HEK293 (cell line): ENCODE measurements at regions not wholly inside any gene's neighbourhood (a gene's known extent, or its start where the extent isn't known, plus 50 kb on each side); places are given as distances from the start of the nearest gene placed in this dataset.

Experiments used
- CTCF ChIA-PET: fragments of 350-600 bp; formaldehyde crosslinking; extraction: SDS; loops from one replicate; lab custom pipeline; 2021; ENCODE audit warnings: antibody characterized with exemption; lab: Yijun Ruan, JAX
- POLR2A ChIA-PET: fragments of 300-600 bp; formaldehyde crosslinking; extraction: SDS; loops from one replicate; lab custom pipeline; 2020; ENCODE audit warnings: antibody characterized with exemption, inconsistent platforms; lab: Yijun Ruan, JAX
- H3K27ac ChIP-seq: fragments of 200-500 bp; sonication (Bioruptor generic); 2 replicates; pipeline ENCODE4 v1.5.1; 2014; ENCODE audit warnings: low read depth, low read length, control low read depth, inconsistent platforms; ENCODE audit errors: extremely low read depth
- H3K36me3 ChIP-seq, 2 experiments: fragments of 200-500 bp in 1 of 2; sonication (Bioruptor generic) in 1 of 2; 1 replicate in 1 of 2; 2 replicates in 1 of 2; pipeline ENCODE4 v1.5.1; 2014 to 2017; ENCODE audit warnings: inconsistent platforms in 2 of 2, low read length in 2 of 2; ENCODE audit not compliant: control insufficient read depth in 2 of 2, insufficient read depth in 1 of 2
- H3K4me1 ChIP-seq: fragments of 200-500 bp; sonication (Bioruptor generic); 2 replicates; pipeline ENCODE4 v1.5.1; 2014; ENCODE audit warnings: mild to moderate bottlenecking, low read length, inconsistent platforms; ENCODE audit not compliant: control insufficient read depth, insufficient read depth
- H3K4me3 ChIP-seq: 2 replicates; pipeline ENCODE4 v1.5.1; 2011; ENCODE audit warnings: low read depth, mild to moderate bottlenecking, control low read depth, low read length, moderate library complexity
- H3K9me3 ChIP-seq: fragments of 200-500 bp; sonication (Bioruptor generic); 2 replicates; pipeline ENCODE4 v1.5.1; 2014; ENCODE audit warnings: low read depth, low read length, inconsistent platforms; ENCODE audit not compliant: control insufficient read depth, insufficient read depth
- BCL11B ChIP-seq: fragments of 450-650 bp; formaldehyde crosslinking; IDR thresholded peaks from 2 replicates; pipeline ENCODE4 v1.5.1; 2016; ENCODE audit warnings: low read depth, missing biosample characterization, missing genetic modification characterization
- KLF9 ChIP-seq: fragments of 450-650 bp; formaldehyde crosslinking; IDR thresholded peaks from 2 replicates; pipeline ENCODE4 v1.5.1; 2016; ENCODE audit warnings: missing biosample characterization, missing genetic modification characterization, low read depth
- ZNF140 ChIP-seq: fragments of 450-650 bp; formaldehyde crosslinking; IDR thresholded peaks from 2 replicates; pipeline ENCODE4 v1.5.1; 2016; ENCODE audit warnings: missing biosample characterization, missing genetic modification characterization
- ZNF350 ChIP-seq: fragments of 450-650 bp; formaldehyde crosslinking; IDR thresholded peaks from 2 replicates; pipeline ENCODE4 v1.5.0; 2017; ENCODE audit warnings: missing biosample characterization, mild to moderate bottlenecking, missing genetic modification characterization
- ZNF366 ChIP-seq: fragments of 450-650 bp; formaldehyde crosslinking; conservative IDR thresholded peaks from 2 replicates; pipeline ENCODE4 v1.5.1; 2016; ENCODE audit warnings: missing biosample characterization, missing genetic modification characterization
- ZNF423 ChIP-seq: fragments of 450-650 bp; formaldehyde crosslinking; IDR thresholded peaks from 2 replicates; pipeline ENCODE4 v1.5.1; 2016; ENCODE audit warnings: missing biosample characterization, missing genetic modification characterization
- ZNF544 ChIP-seq: fragments of 450-650 bp; formaldehyde crosslinking; IDR thresholded peaks from 2 replicates; pipeline ENCODE4 v1.5.0; 2017; ENCODE audit warnings: missing biosample characterization, missing genetic modification characterization
- ZNF548 ChIP-seq: fragments of 450-650 bp; formaldehyde crosslinking; IDR thresholded peaks from 2 replicates; pipeline ENCODE4 v1.5.1; 2016; ENCODE audit warnings: missing biosample characterization, missing genetic modification characterization
- ZNF624 ChIP-seq: fragments of 450-650 bp; formaldehyde crosslinking; IDR thresholded peaks from 2 replicates; pipeline ENCODE4 v1.5.1; 2017; ENCODE audit warnings: missing biosample characterization, missing genetic modification characterization
- ZNF645 ChIP-seq: fragments of 450-650 bp; formaldehyde crosslinking; IDR thresholded peaks from 2 replicates; pipeline ENCODE4; 2016; ENCODE audit warnings: missing biosample characterization, missing genetic modification characterization
- ZNF692 ChIP-seq: fragments of 450-650 bp; formaldehyde crosslinking; IDR thresholded peaks from 2 replicates; pipeline ENCODE4 v1.5.1; 2016; ENCODE audit warnings: missing biosample characterization, missing genetic modification characterization
- ZNF777 ChIP-seq: fragments of 450-650 bp; formaldehyde crosslinking; IDR thresholded peaks from 2 replicates; pipeline ENCODE4 v1.5.1; 2017; ENCODE audit warnings: missing biosample characterization, missing genetic modification characterization, borderline replicate concordance
- ZNF792 ChIP-seq: fragments of 450-650 bp; formaldehyde crosslinking; IDR thresholded peaks from 2 replicates; pipeline ENCODE4 v1.5.1; 2016; ENCODE audit warnings: missing biosample characterization, missing genetic modification characterization
- TF ChIP-seq, protein P1 (sequence below): fragments of 450-650 bp; formaldehyde crosslinking; IDR thresholded peaks from 2 replicates; pipeline ENCODE4 v1.5.1; 2016; ENCODE audit warnings: missing biosample characterization, missing genetic modification characterization, low read depth
- TF ChIP-seq, protein P2 (sequence below): fragments of 450-650 bp; formaldehyde crosslinking; IDR thresholded peaks from 2 replicates; pipeline ENCODE4 v1.5.1; 2017; ENCODE audit warnings: missing biosample characterization, missing genetic modification characterization
- TF ChIP-seq, protein P3 (sequence below): fragments of 450-650 bp; formaldehyde crosslinking; IDR thresholded peaks from 2 replicates; pipeline ENCODE4 v1.5.0; 2017; ENCODE audit warnings: missing biosample characterization, missing genetic modification characterization, borderline replicate concordance
- TF ChIP-seq, protein P4 (sequence below): fragments of 450-650 bp; formaldehyde crosslinking; IDR thresholded peaks from 2 replicates; pipeline ENCODE4 v1.5.1; 2017; ENCODE audit warnings: missing biosample characterization, missing genetic modification characterization
- TF ChIP-seq, protein P5 (sequence below): fragments of 450-650 bp; formaldehyde crosslinking; IDR thresholded peaks from 2 replicates; pipeline ENCODE4 v1.5.1; 2016; ENCODE audit warnings: missing biosample characterization, missing genetic modification characterization

DNA sequence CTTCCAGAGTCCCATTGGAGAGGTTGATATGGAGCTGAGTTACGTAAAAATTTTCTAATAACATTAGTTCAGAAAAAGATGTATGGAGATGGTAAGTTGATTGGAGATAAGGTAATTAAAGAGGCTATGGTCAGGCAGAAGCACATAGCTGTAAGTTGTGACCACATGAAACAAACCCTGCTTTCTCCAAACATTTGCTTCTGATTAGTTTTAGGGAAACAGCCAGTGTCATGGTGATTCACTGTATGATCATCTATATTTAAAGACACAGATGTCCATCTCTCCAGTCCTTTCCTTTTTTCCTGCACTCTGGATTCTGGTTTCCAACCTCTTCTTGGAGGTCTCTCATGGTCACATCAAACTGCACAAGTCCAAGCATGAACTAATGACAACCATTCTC lies 1550.8 kb upstream of the PIK3C3 start:
- ChIA-PET CTCF (no interaction called here), POLR2A (no interaction called here)
- H3K4me1 ChIP-seq = no peaks in the 10 kb centered on the region
- TF ChIP-seq ZNF792 = no peak
- no peak for TF ChIP-seq ZNF692 (tag by site-specific recombination)
- no peak for TF ChIP-seq ZNF140
- TF ChIP-seq, protein P1, sequence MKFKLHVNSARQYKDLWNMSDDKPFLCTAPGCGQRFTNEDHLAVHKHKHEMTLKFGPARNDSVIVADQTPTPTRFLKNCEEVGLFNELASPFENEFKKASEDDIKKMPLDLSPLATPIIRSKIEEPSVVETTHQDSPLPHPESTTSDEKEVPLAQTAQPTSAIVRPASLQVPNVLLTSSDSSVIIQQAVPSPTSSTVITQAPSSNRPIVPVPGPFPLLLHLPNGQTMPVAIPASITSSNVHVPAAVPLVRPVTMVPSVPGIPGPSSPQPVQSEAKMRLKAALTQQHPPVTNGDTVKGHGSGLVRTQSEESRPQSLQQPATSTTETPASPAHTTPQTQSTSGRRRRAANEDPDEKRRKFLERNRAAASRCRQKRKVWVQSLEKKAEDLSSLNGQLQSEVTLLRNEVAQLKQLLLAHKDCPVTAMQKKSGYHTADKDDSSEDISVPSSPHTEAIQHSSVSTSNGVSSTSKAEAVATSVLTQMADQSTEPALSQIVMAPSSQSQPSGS = no peak
- TF ChIP-seq KLF9 (tag by site-specific recombination) = no peak
- TF ChIP-seq ZNF423 = no peak
- TF ChIP-seq ZNF548 = no peak
- TF ChIP-seq ZNF350 = no peak
- no peak overlapping the region for H3K4me3 ChIP-seq
- no peaks in the 10 kb centered on the region for H3K36me3 ChIP-seq
- H3K27ac ChIP-seq = no peak overlapping the region
- H3K9me3 ChIP-seq = no peaks in the 10 kb centered on the region

- H3K27ac ChIP-seq = no peak overlapping the region
- no peaks in the 10 kb centered on the region for H3K4me1 ChIP-seq
- H3K4me3 ChIP-seq = no peak overlapping the region
- H3K9me3 ChIP-seq = no peaks in the 10 kb centered on the region
- CTCF ChIA-PET = no interaction called here
- POLR2A ChIA-PET = no interaction called here
- no peaks in the 10 kb centered on the region for H3K36me3 ChIP-seq
- TF ChIP-seq, protein P1 = no peak
- TF ChIP-seq ZNF544 = no peak
- TF ChIP-seq ZNF692 (tag by site-specific recombination) = no peak
- TF ChIP-seq, protein P2, sequence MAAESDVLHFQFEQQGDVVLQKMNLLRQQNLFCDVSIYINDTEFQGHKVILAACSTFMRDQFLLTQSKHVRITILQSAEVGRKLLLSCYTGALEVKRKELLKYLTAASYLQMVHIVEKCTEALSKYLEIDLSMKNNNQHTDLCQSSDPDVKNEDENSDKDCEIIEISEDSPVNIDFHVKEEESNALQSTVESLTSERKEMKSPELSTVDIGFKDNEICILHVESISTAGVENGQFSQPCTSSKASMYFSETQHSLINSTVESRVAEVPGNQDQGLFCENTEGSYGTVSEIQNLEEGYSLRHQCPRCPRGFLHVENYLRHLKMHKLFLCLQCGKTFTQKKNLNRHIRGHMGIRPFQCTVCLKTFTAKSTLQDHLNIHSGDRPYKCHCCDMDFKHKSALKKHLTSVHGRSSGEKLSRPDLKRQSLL (tag by site-specific recombination) = no peak
- TF ChIP-seq, protein P3, sequence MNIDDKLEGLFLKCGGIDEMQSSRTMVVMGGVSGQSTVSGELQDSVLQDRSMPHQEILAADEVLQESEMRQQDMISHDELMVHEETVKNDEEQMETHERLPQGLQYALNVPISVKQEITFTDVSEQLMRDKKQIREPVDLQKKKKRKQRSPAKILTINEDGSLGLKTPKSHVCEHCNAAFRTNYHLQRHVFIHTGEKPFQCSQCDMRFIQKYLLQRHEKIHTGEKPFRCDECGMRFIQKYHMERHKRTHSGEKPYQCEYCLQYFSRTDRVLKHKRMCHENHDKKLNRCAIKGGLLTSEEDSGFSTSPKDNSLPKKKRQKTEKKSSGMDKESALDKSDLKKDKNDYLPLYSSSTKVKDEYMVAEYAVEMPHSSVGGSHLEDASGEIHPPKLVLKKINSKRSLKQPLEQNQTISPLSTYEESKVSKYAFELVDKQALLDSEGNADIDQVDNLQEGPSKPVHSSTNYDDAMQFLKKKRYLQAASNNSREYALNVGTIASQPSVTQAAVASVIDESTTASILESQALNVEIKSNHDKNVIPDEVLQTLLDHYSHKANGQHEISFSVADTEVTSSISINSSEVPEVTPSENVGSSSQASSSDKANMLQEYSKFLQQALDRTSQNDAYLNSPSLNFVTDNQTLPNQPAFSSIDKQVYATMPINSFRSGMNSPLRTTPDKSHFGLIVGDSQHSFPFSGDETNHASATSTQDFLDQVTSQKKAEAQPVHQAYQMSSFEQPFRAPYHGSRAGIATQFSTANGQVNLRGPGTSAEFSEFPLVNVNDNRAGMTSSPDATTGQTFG (tag by site-specific recombination) = no peak
- no peak for TF ChIP-seq ZNF624 (tag by site-specific recombination)
- TF ChIP-seq, protein P4, sequence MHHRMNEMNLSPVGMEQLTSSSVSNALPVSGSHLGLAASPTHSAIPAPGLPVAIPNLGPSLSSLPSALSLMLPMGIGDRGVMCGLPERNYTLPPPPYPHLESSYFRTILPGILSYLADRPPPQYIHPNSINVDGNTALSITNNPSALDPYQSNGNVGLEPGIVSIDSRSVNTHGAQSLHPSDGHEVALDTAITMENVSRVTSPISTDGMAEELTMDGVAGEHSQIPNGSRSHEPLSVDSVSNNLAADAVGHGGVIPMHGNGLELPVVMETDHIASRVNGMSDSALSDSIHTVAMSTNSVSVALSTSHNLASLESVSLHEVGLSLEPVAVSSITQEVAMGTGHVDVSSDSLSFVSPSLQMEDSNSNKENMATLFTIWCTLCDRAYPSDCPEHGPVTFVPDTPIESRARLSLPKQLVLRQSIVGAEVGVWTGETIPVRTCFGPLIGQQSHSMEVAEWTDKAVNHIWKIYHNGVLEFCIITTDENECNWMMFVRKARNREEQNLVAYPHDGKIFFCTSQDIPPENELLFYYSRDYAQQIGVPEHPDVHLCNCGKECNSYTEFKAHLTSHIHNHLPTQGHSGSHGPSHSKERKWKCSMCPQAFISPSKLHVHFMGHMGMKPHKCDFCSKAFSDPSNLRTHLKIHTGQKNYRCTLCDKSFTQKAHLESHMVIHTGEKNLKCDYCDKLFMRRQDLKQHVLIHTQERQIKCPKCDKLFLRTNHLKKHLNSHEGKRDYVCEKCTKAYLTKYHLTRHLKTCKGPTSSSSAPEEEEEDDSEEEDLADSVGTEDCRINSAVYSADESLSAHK (tag by site-specific recombination) = no peak
- no peak for TF ChIP-seq KLF9 (tag by site-specific recombination)
- no peak for TF ChIP-seq ZNF548
- no peak for TF ChIP-seq BCL11B (tag by site-specific recombination)
- no peak for TF ChIP-seq ZNF645 (tag by site-specific recombination)
- TF ChIP-seq, protein P5, sequence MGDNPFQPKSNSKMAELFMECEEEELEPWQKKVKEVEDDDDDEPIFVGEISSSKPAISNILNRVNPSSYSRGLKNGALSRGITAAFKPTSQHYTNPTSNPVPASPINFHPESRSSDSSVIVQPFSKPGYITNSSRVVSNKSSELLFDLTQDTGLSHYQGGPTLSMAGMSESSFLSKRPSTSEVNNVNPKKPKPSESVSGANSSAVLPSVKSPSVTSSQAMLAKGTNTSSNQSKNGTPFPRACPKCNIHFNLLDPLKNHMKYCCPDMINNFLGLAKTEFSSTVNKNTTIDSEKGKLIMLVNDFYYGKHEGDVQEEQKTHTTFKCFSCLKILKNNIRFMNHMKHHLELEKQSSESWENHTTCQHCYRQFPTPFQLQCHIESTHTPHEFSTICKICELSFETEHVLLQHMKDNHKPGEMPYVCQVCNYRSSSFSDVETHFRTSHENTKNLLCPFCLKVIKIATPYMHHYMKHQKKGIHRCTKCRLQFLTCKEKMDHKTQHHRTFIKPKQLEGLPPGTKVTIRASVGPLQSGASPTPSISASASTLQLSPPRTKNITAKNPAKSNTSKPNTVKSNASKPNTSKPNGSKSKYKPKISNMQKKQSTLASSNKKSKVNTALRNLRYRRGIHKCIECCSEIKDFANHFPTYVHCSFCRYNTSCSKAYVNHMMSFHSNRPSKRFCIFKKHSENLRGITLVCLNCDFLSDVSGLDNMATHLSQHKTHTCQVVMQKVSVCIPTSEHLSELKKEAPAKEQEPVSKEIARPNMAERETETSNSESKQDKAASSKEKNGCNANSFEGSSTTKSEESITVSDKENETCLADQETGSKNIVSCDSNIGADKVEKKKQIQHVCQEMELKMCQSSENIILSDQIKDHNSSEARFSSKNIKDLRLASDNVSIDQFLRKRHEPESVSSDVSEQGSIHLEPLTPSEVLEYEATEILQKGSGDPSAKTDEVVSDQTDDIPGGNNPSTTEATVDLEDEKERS (tag by site-specific recombination) = no peak
- no peak for TF ChIP-seq ZNF777 (tag by site-specific recombination)
- TF ChIP-seq ZNF366 = no peak
These were observed 1553.0 kb upstream of the PIK3C3 start for GRCh38 chr18:40402052-40402451.
